ENCODE measurements at regions not wholly inside any gene's neighbourhood (a gene's known extent, or its start where the extent isn't known, plus 50 kb on each side); places are given as distances from the start of the nearest gene placed in this dataset.

DNA sequence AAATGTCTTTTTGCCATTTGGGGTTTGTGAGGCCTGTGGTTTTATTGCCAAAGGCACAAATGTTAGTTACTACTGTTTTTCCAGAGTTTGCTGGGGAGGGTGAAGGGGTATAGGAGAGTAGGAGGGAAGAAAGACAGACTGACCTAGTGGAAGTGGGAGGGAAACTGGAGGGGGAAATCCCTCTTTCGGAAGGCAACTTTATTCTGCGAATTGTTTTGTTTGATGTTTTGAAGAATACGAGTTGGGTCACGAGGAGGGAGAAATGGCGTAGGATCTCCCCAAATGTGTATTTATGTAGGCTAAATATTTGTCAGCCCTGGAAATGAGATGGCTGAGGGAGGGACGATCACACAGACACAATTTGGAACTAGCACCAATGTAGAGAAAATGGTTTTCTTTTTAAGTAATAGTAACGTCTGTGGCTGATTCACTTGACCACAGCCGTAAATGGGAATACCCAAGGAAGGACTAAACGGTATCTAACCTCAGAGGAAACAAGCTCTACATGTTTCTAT, 172.3 kb downstream of the ICOS start:
- H3K4me3 ChIP-seq (replicated peaks in 1 of 3; ENCODE audit: insufficient read depth in 1 of 3, low read depth in 2 of 3, low read length in 3 of 3), result no peak overlapping the region
- no peaks in the 10 kb centered on the region for H4K20me1 ChIP-seq (ENCODE audit: insufficient read depth, low read length)
- no peak overlapping the region for H3K4me2 ChIP-seq (ENCODE audit: low read depth, low read length)
- POLR2A ChIA-PET, result no interaction called here
- DNase-seq (ENCODE audit: low spot score) (no peak), ATAC-seq (no peak), FAIRE-seq (no peak)
- H2AFZ ChIP-seq (ENCODE audit: low read length), result no peak overlapping the region
- no peaks in the 10 kb centered on the region for H3K79me2 ChIP-seq (ENCODE audit: insufficient read depth, low read length)
- in situ Hi-C loops (cut with HindIII; ENCODE audit: extremely low pct_ligation_motif_present, low pct_unique_long_range_greater_than_20kb), result no loop called here
- BruUV-seq (replicated peaks), result no TSS peak
- CTCF ChIA-PET (ENCODE audit: low intra/inter-chr PET ratio, low total read pairs), result interaction anchor here (0.8 kb wide), 1 partner anchor 68 kb away, joined by 3 read pairs; no protein-coding TSS in a partner anchor
- WGBS (ENCODE audit: low lambda C conversion rate), result 64% methylated on average over 9 of the region's 9 CpGs
- H3K36me3 ChIP-seq (replicated peaks in 1 of 2; ENCODE audit: control insufficient read depth in 1 of 2, insufficient read depth in 2 of 2, low read length in 2 of 2), result no peaks in the 10 kb centered on the region
- H3K9me3 ChIP-seq (ENCODE audit: low read length), result no peaks in the 10 kb centered on the region
- H3K27me3 ChIP-seq (ENCODE audit: control insufficient read depth in 1 of 2, insufficient read depth in 2 of 2, low read length in 2 of 2), result peaks cover 0 to 12% of the 10 kb centered on the region in 2 experiments; a peak in 2 of 5 replicates
- H3K9ac ChIP-seq (ENCODE audit: insufficient read depth, low read depth, low read length), result no peak overlapping the region
- intact Hi-C loops (cut with micrococcal nuclease; ENCODE audit: unreplicated experiment), result loop anchor here (1.0 to 2.0 kb wide), 2 partner anchors 69 to 584 kb away; no protein-coding TSS in a partner anchor
- TF ChIP-seq ATF7-NPFF (CRISPR knock-in tag; IDR thresholded peaks at IDR 0.05; ENCODE audit: low read depth) (no peak), TOPORS (CRISPR knock-in tag; IDR thresholded peaks at IDR 0.05) (no peak), ATM (IDR thresholded peaks at IDR 0.05; ENCODE audit: borderline replicate concordance) (no peak), NKX3-1 (CRISPR knock-in tag; IDR thresholded peaks at IDR 0.05) (no peak), CBX5 (CRISPR knock-in tag; IDR thresholded peaks at IDR 0.05; ENCODE audit: borderline replicate concordance) (no peak)
- no peaks in the 10 kb centered on the region for H3K4me1 ChIP-seq (ENCODE audit: insufficient read depth, low read length)
- H3K27ac ChIP-seq (ENCODE audit: extremely low read length, insufficient read depth, low read length), result no peak overlapping the region

DNA sequence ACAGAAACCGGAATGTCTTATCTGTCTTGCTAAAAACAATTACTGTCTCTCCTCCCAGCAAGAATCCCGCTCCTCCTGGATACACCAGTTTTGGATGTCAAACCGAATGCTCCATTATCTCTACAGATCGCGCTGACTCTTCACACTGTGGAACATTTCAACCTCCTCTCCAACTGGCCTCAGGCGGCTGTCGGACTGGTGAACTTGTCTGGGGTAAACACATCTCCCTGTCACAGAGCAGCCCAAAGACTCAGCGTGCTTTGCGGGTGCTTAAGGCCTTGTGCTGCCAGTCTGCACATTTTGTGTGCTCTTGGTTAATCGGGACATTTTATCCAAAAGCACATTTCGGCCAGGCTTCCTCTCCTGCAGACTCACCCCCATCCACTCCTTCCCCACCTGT, 173.1 kb downstream of the ICOS start:
- Histone ChIP-seq H3K27me3 (ENCODE audit: control insufficient read depth in 1 of 2, insufficient read depth in 2 of 2, low read length in 2 of 2) (peaks cover 0 to 12% of the 10 kb centered on the region in 2 experiments; a peak in 2 of 5 replicates), H3K4me3 (replicated peaks in 1 of 3; ENCODE audit: insufficient read depth in 1 of 3, low read depth in 2 of 3, low read length in 3 of 3) (no peak overlapping the region), H3K36me3 (replicated peaks in 1 of 2; ENCODE audit: control insufficient read depth in 1 of 2, insufficient read depth in 2 of 2, low read length in 2 of 2) (no peaks in the 10 kb centered on the region), H3K9me3 (ENCODE audit: low read length) (no peaks in the 10 kb centered on the region), H3K4me1 (ENCODE audit: insufficient read depth, low read length) (0 out of 2 replicates have a peak, but pooled peaks cover 7% of the 10 kb centered on the region), H2AFZ (ENCODE audit: low read length) (no peak overlapping the region), H4K20me1 (ENCODE audit: insufficient read depth, low read length) (no peaks in the 10 kb centered on the region), H3K9ac (ENCODE audit: insufficient read depth, low read depth, low read length) (no peak overlapping the region), H3K27ac (ENCODE audit: extremely low read length, insufficient read depth, low read length) (no peak overlapping the region), H3K4me2 (ENCODE audit: low read depth, low read length) (no peak overlapping the region), H3K79me2 (ENCODE audit: insufficient read depth, low read length) (no peaks in the 10 kb centered on the region)
- TF ChIP-seq, protein P1, sequence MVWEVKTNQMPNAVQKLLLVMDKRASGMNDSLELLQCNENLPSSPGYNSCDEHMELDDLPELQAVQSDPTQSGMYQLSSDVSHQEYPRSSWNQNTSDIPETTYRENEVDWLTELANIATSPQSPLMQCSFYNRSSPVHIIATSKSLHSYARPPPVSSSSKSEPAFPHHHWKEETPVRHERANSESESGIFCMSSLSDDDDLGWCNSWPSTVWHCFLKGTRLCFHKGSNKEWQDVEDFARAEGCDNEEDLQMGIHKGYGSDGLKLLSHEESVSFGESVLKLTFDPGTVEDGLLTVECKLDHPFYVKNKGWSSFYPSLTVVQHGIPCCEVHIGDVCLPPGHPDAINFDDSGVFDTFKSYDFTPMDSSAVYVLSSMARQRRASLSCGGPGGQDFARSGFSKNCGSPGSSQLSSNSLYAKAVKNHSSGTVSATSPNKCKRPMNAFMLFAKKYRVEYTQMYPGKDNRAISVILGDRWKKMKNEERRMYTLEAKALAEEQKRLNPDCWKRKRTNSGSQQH (CRISPR knock-in tag; IDR thresholded peaks at IDR 0.05; ENCODE audit: low read depth), result no peak
- TF ChIP-seq MAF1 (CRISPR knock-in tag; IDR thresholded peaks at IDR 0.05; ENCODE audit: borderline replicate concordance) (no peak), ZNF33B (CRISPR knock-in tag; IDR thresholded peaks at IDR 0.05) (no peak), ZNF546 (CRISPR knock-in tag; conservative IDR thresholded peaks at IDR 0.05) (no peak)
- TF ChIP-seq, protein P2, sequence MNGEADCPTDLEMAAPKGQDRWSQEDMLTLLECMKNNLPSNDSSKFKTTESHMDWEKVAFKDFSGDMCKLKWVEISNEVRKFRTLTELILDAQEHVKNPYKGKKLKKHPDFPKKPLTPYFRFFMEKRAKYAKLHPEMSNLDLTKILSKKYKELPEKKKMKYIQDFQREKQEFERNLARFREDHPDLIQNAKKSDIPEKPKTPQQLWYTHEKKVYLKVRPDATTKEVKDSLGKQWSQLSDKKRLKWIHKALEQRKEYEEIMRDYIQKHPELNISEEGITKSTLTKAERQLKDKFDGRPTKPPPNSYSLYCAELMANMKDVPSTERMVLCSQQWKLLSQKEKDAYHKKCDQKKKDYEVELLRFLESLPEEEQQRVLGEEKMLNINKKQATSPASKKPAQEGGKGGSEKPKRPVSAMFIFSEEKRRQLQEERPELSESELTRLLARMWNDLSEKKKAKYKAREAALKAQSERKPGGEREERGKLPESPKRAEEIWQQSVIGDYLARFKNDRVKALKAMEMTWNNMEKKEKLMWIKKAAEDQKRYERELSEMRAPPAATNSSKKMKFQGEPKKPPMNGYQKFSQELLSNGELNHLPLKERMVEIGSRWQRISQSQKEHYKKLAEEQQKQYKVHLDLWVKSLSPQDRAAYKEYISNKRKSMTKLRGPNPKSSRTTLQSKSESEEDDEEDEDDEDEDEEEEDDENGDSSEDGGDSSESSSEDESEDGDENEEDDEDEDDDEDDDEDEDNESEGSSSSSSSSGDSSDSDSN (CRISPR knock-in tag; IDR thresholded peaks at IDR 0.05), result no peak
- ATAC-seq (no peak), DNase-seq (ENCODE audit: low spot score) (no peak), FAIRE-seq (no peak)
- in situ Hi-C loops (cut with HindIII; ENCODE audit: extremely low pct_ligation_motif_present, low pct_unique_long_range_greater_than_20kb) (no loop called here), intact Hi-C loops (cut with micrococcal nuclease; ENCODE audit: unreplicated experiment) (loop anchor here (2.0 kb wide), 1 partner anchor 583 kb away; no protein-coding TSS in a partner anchor)
- no TSS peak for BruUV-seq (replicated peaks)
- ChIA-PET POLR2A (no interaction called here), CTCF (ENCODE audit: low intra/inter-chr PET ratio, low total read pairs) (no interaction called here)
- 65% methylated on average over 11 of the region's 11 CpGs for WGBS (ENCODE audit: low lambda C conversion rate)
